ENCODE measurements at regions not wholly inside any gene's neighbourhood (a gene's known extent, or its start where the extent isn't known, plus 50 kb on each side); places are given as distances from the start of the nearest gene placed in this dataset.

DNA sequence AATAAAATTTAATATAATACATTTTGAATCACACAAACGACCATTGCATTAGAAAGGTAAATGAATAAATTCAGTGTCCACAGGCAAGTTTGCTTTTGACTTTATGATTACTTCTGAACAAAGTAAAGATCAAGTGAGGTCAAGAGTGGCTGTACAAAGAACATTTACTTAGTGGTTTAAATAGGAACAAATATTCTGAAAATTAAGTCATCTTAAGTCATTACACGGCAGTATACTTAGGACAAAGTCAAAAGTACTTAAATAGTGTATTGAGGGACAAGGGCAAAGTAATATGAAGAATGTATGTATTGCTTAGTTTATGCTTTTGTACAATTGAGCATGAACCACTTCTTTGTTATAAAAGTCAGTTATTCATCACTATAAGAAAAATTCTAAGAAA is 1511.2 kb upstream of the CDH9 start:
- ChIA-PET POLR2A (no interaction called here), CTCF (no interaction called here)
- H3K27ac ChIP-seq (ENCODE audit: low read depth in 2 of 2, low read length in 1 of 2), result no peak overlapping the region
- no peaks in the 10 kb centered on the region for H4K20me1 ChIP-seq (ENCODE audit: insufficient read depth)
- H3K79me2 ChIP-seq (ENCODE audit: insufficient read depth), result no peaks in the 10 kb centered on the region
- WGBS (ENCODE audit: low lambda C conversion rate), result 1% methylated on average over 2 of the region's 2 CpGs
- no peak overlapping the region for H2AFZ ChIP-seq (ENCODE audit: low read depth)
- TF ChIP-seq NRF1 (IDR thresholded peaks at IDR 0.05; ENCODE audit: low read depth, low read length) (no peak), CHD2 (IDR thresholded peaks at IDR 0.05; ENCODE audit: low read length, partially characterized antibody) (no peak), ELF1 (IDR thresholded peaks at IDR 0.05) (no peak), SMC3 (IDR thresholded peaks at IDR 0.05; ENCODE audit: low read depth, low read length) (no peak), SIN3A (IDR thresholded peaks at IDR 0.05; ENCODE audit: borderline replicate concordance, low read depth, low read length) (no peak)
- H3K4me1 ChIP-seq (ENCODE audit: control insufficient read depth in 1 of 2, insufficient read depth in 2 of 2, low read depth in 1 of 2, low read length in 1 of 2), result no peaks in the 10 kb centered on the region
- no peaks in the 10 kb centered on the region for H3K9me3 ChIP-seq
- H3K9ac ChIP-seq, result no peak overlapping the region
- no peak overlapping the region for H3K4me2 ChIP-seq
- H3K9me2 ChIP-seq, result 0 out of 2 replicates have a peak, but pooled peaks cover 3% of the 10 kb centered on the region
- H3K36me3 ChIP-seq (replicated peaks in 1 of 2; ENCODE audit: control insufficient read depth in 1 of 2, insufficient read depth in 2 of 2, low read length in 1 of 2), result no peaks in the 10 kb centered on the region
- H3F3A ChIP-seq (replicated peaks; ENCODE audit: insufficient read depth), result no peaks in the 10 kb centered on the region
- H3K27me3 ChIP-seq (ENCODE audit: insufficient read depth), result no peaks in the 10 kb centered on the region
- no peak overlapping the region for H3K4me3 ChIP-seq (ENCODE audit: low read depth in 2 of 2, low read length in 1 of 2)
- no peak for DNase-seq

- 0% methylated on average over 1 of the region's 1 CpG for WGBS (ENCODE audit: low lambda C conversion rate)
- no peak for TF ChIP-seq ZBTB33 (IDR thresholded peaks at IDR 0.05; ENCODE audit: borderline replicate concordance, low read depth)
- no peak overlapping the region for H2AFZ ChIP-seq (ENCODE audit: low read depth)
- H3K4me1 ChIP-seq (ENCODE audit: control insufficient read depth in 1 of 2, insufficient read depth in 2 of 2, low read depth in 1 of 2, low read length in 1 of 2), result no peaks in the 10 kb centered on the region
- H3K4me2 ChIP-seq, result no peak overlapping the region
- H3K9ac ChIP-seq, result no peak overlapping the region
- H4K20me1 ChIP-seq (ENCODE audit: insufficient read depth), result no peaks in the 10 kb centered on the region
- H3K9me3 ChIP-seq, result no peaks in the 10 kb centered on the region
- ChIA-PET CTCF (no interaction called here), POLR2A (no interaction called here)
- H3K27me3 ChIP-seq (ENCODE audit: insufficient read depth), result no peaks in the 10 kb centered on the region
- H3K36me3 ChIP-seq (replicated peaks in 1 of 2; ENCODE audit: control insufficient read depth in 1 of 2, insufficient read depth in 2 of 2, low read length in 1 of 2), result no peaks in the 10 kb centered on the region
- H3K27ac ChIP-seq (ENCODE audit: low read depth in 2 of 2, low read length in 1 of 2), result no peak overlapping the region
- 0 out of 2 replicates have a peak, but pooled peaks cover 3% of the 10 kb centered on the region for H3K9me2 ChIP-seq
- no peak for DNase-seq
- no peaks in the 10 kb centered on the region for H3K79me2 ChIP-seq (ENCODE audit: insufficient read depth)
- no peak overlapping the region for H3K4me3 ChIP-seq (ENCODE audit: low read depth in 2 of 2, low read length in 1 of 2)
- H3F3A ChIP-seq (replicated peaks; ENCODE audit: insufficient read depth), result no peaks in the 10 kb centered on the region
Measured at GRCh38 chr5:28548856-28549255, 1510.5 kb upstream of the CDH9 start.

GRCh38 chr5:28544501-28544900 is 1506.1 kb upstream of the CDH9 start:
- Histone ChIP-seq H3F3A (replicated peaks; ENCODE audit: insufficient read depth) (no peaks in the 10 kb centered on the region), H3K4me2 (no peak overlapping the region), H3K9me3 (no peaks in the 10 kb centered on the region), H2AFZ (ENCODE audit: low read depth) (no peak overlapping the region), H3K9me2 (0 out of 2 replicates have a peak, but pooled peaks cover 3% of the 10 kb centered on the region), H3K27me3 (ENCODE audit: insufficient read depth) (no peaks in the 10 kb centered on the region), H3K27ac (ENCODE audit: low read depth in 2 of 2, low read length in 1 of 2) (no peak overlapping the region), H3K9ac (no peak overlapping the region), H3K36me3 (replicated peaks in 1 of 2; ENCODE audit: control insufficient read depth in 1 of 2, insufficient read depth in 2 of 2, low read length in 1 of 2) (no peaks in the 10 kb centered on the region), H3K4me3 (ENCODE audit: low read depth in 2 of 2, low read length in 1 of 2) (no peak overlapping the region), H4K20me1 (ENCODE audit: insufficient read depth) (no peaks in the 10 kb centered on the region), H3K79me2 (ENCODE audit: insufficient read depth) (no peaks in the 10 kb centered on the region), H3K4me1 (ENCODE audit: control insufficient read depth in 1 of 2, insufficient read depth in 2 of 2, low read depth in 1 of 2, low read length in 1 of 2) (no peaks in the 10 kb centered on the region)
- TF ChIP-seq USF2 (IDR thresholded peaks at IDR 0.05; ENCODE audit: borderline replicate concordance, low read depth, low read length) (no peak), SMC3 (IDR thresholded peaks at IDR 0.05; ENCODE audit: low read depth, low read length) (no peak), YY1 (IDR thresholded peaks at IDR 0.05; ENCODE audit: low read depth) (no peak), JUND (IDR thresholded peaks at IDR 0.05) (no peak), MXI1 (IDR thresholded peaks at IDR 0.05; ENCODE audit: low read depth, low read length) (no peak)
- no peak for DNase-seq
- POLR2A ChIA-PET, result no interaction called here
- CTCF ChIA-PET, result no interaction called here

All from SK-N-SH (cell line).